ENCODE measurements at regions not wholly inside any gene's neighbourhood (a gene's known extent, or its start where the extent isn't known, plus 50 kb on each side); places are given as distances from the start of the nearest gene placed in this dataset.

GRCh38 chr12:73301530-73301929 lies 1029.4 kb downstream of the TRHDE start:
- TF ChIP-seq, protein P1, sequence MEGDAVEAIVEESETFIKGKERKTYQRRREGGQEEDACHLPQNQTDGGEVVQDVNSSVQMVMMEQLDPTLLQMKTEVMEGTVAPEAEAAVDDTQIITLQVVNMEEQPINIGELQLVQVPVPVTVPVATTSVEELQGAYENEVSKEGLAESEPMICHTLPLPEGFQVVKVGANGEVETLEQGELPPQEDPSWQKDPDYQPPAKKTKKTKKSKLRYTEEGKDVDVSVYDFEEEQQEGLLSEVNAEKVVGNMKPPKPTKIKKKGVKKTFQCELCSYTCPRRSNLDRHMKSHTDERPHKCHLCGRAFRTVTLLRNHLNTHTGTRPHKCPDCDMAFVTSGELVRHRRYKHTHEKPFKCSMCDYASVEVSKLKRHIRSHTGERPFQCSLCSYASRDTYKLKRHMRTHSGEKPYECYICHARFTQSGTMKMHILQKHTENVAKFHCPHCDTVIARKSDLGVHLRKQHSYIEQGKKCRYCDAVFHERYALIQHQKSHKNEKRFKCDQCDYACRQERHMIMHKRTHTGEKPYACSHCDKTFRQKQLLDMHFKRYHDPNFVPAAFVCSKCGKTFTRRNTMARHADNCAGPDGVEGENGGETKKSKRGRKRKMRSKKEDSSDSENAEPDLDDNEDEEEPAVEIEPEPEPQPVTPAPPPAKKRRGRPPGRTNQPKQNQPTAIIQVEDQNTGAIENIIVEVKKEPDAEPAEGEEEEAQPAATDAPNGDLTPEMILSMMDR (IDR thresholded peaks at IDR 0.05; ENCODE audit: insufficient read depth, low read length, poor library complexity, severe bottlenecking): no peak
- H3K4me3 ChIP-seq (ENCODE audit: low read depth, low read length): no peak overlapping the region
- no peak for DNase-seq (ENCODE audit: low read depth)
- H3K36me3 ChIP-seq (ENCODE audit: control insufficient read depth, insufficient read depth, low read length): no peaks in the 10 kb centered on the region
- H3K27me3 ChIP-seq (ENCODE audit: control insufficient read depth, insufficient read depth, low read length): no peaks in the 10 kb centered on the region

- no peak for DNase-seq (ENCODE audit: low read depth)
- TF ChIP-seq, protein P1 (IDR thresholded peaks at IDR 0.05; ENCODE audit: insufficient read depth, low read length, poor library complexity, severe bottlenecking): no peak
- Histone ChIP-seq H3K27me3 (ENCODE audit: control insufficient read depth, insufficient read depth, low read length) (no peaks in the 10 kb centered on the region), H3K36me3 (ENCODE audit: control insufficient read depth, insufficient read depth, low read length) (no peaks in the 10 kb centered on the region), H3K4me3 (ENCODE audit: low read depth, low read length) (no peak overlapping the region)
Measured at GRCh38 chr12:73307260-73307659, 1035.1 kb downstream of the TRHDE start.

- TF ChIP-seq, protein P1 (IDR thresholded peaks at IDR 0.05; ENCODE audit: insufficient read depth, low read length, poor library complexity, severe bottlenecking): no peak
- Histone ChIP-seq H3K27me3 (ENCODE audit: control insufficient read depth, insufficient read depth, low read length) (no peaks in the 10 kb centered on the region), H3K36me3 (ENCODE audit: control insufficient read depth, insufficient read depth, low read length) (no peaks in the 10 kb centered on the region), H3K4me3 (ENCODE audit: low read depth, low read length) (no peak overlapping the region)
- DNase-seq (ENCODE audit: low read depth): no peak
Measured at GRCh38 chr12:73308079-73308478, 1035.9 kb downstream of the TRHDE start.

DNA sequence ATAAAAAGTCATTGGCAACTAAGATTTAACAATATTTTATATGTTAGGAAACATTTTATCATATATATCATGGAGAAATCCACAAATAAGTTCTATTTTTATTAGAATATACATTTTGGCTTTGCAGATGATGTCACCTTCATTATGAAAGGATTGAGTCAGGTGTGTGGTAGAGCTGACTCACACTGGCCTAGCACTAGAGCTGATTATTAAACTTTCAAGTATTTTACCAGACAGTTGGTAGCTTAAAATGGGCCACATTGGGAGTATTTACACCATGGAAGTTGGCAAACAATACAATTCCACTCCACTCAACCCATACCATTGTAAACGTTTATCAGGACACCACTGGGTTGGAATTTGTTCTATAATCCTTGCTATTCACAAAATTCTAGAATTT lies 1036.6 kb downstream of the TRHDE start:
- Histone ChIP-seq H3K4me3 (ENCODE audit: low read depth, low read length) (no peak overlapping the region), H3K36me3 (ENCODE audit: control insufficient read depth, insufficient read depth, low read length) (no peaks in the 10 kb centered on the region), H3K27me3 (ENCODE audit: control insufficient read depth, insufficient read depth, low read length) (no peaks in the 10 kb centered on the region)
- peak; percentile 5 for DNase-seq (ENCODE audit: low read depth)
- TF ChIP-seq, protein P1 (IDR thresholded peaks at IDR 0.05; ENCODE audit: insufficient read depth, low read length, poor library complexity, severe bottlenecking): no peak

- no peak overlapping the region for H3K4me3 ChIP-seq (ENCODE audit: low read depth, low read length)
- DNase-seq (ENCODE audit: low read depth): no peak
- TF ChIP-seq, protein P1 (IDR thresholded peaks at IDR 0.05; ENCODE audit: insufficient read depth, low read length, poor library complexity, severe bottlenecking): no peak
- no peaks in the 10 kb centered on the region for H3K36me3 ChIP-seq (ENCODE audit: control insufficient read depth, insufficient read depth, low read length)
- no peaks in the 10 kb centered on the region for H3K27me3 ChIP-seq (ENCODE audit: control insufficient read depth, insufficient read depth, low read length)
Measured at GRCh38 chr12:73321319-73321718, 1049.1 kb downstream of the TRHDE start.

DNA sequence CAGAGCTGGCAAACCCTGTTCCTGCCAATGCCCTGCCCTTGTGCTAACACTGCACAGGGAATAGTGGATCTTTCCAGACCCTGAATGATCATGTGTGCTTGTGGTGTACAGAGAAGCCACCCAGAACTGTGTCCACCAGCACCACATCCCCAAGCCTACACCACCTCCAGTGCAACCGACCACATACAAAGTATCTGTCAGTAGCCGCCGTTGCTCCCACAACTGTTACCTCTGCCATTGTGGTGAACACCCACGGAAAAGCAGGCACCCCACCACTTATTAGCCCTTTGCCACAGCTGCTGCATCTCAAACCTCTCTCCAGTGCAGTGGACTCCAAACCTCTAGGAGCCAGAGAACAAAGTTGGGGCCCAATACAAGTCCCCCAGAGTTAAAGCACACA lies 1049.6 kb downstream of the TRHDE start:
- no peaks in the 10 kb centered on the region for H3K36me3 ChIP-seq (ENCODE audit: control insufficient read depth, insufficient read depth, low read length)
- no peaks in the 10 kb centered on the region for H3K27me3 ChIP-seq (ENCODE audit: control insufficient read depth, insufficient read depth, low read length)
- no peak for DNase-seq (ENCODE audit: low read depth)
- no peak overlapping the region for H3K4me3 ChIP-seq (ENCODE audit: low read depth, low read length)
- TF ChIP-seq, protein P1 (IDR thresholded peaks at IDR 0.05; ENCODE audit: insufficient read depth, low read length, poor library complexity, severe bottlenecking): no peak

All from kidney epithelial cell (primary cell).